SKM-1 treated with dmso at 0.1 percent for 144 hours (cell line): ENCODE measurements at regions not wholly inside any gene's neighbourhood (a gene's known extent, or its start where the extent isn't known, plus 50 kb on each side); places are given as distances from the start of the nearest gene placed in this dataset.

Experiments used
- DNase-seq: peaks from one replicate; lab custom pipeline; 2025; ENCODE audit not compliant: unreplicated experiment; lab: John Stamatoyannopoulos, UW

- no peak for DNase-seq
These were observed 99.2 kb upstream of the RTL1 start for GRCh38 chr14:101002738-101003137.

DNA sequence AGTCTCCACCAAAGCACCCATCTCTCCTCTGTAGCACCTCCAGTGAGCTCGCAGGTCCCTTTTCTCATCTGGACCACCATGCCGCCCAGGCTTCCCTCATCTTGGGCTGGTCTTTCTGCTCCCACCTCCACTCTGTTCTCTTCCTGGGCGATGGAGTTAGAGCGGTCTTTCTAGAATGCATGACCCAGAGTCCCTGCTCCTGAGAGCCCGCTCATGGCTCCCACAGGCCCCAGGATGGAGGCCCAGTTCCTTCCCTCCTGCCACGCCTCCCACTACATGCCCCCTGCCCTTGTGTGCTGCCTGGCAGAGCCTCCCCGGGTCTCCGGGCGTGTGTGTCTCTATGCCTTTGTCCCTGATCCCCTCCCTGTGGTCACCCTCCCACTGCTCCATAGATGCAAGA lies 100.7 kb upstream of the RTL1 start:
- DNase-seq: no peak

DNA sequence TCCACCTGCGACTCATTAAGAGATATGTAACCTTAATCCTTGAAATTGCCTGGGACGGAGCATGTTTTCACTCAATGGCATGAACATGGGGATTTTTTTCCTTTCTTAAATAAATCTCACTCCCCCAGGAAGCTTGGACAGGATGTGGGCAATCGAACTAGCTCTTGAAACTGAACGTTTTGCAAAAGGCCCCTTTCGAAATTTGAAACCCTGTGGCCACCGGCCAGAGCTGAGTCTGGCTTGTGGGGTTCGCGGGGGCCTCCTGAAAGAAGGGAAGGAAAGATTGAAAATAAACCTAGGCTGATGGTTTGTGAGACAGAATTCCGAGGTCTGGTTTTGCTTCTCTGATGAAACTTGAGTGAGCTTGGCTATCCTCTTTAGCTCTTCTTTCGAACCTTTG lies 101.4 kb upstream of the RTL1 start:
- no peak for DNase-seq

DNA sequence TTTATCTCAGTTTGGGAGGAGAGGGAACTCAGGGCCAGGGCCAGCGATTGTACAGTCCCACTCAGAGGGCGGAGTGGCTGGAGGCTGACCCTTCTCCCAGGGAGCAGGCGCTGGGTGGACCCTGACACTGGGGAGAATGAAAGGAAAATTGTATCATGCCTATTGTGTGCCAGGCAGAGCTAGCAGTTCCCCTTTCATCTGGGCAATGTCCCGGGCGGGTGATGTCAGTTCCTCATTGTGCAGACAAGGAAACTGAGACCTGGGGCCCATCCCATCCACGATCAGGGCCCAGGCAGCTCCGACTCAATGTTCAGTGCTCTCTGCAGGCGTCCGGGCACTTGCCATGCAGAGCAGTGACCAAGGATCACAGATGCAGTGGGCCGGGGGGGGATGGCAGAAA lies 101.9 kb upstream of the RTL1 start:
- DNase-seq: no peak

GRCh38 chr14:101006008-101006407 lies 102.5 kb upstream of the RTL1 start:
- no peak for DNase-seq

GRCh38 chr14:101007004-101007614 lies 103.6 kb upstream of the RTL1 start:
- DNase-seq: no peak

DNA sequence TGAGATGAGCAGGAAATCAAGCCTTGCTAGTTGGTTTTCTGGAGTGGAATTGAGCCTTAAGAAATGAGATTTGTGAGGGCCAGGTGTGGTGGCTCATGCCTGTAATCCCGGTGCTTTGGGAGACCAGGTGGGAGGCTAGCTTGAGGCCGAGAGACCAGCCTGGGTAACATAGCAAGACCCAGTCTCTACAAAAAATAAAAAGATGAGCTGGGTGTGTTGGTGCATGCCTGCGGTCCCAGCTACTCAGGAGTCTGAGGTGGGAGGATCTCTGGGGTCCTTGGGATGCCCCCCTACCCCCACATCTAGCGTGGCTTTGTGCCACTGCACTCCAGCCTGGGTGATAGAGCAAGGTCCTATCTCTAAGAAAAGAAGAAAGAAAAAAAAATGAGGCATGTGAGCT lies 104.2 kb upstream of the RTL1 start:
- no peak for DNase-seq

DNA sequence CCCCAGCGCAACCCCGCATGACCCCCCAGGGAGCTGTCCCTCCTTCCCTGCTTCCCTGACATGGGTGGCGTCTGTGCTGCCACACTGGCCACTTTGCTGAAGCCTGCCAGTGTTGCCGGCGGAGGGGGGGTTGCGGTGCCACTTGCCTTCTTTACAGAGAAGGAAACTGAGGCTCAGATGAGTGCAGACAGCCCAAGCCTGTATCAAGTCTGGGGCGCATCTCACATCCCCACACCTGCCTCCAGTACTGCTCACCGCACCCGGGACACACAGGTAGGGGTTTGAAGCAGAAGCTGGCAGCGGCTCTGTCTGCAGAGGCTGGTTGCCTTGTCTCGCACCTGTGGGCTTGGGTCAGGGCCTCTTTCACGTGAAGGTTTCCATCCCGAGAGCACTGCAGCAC lies 104.7 kb upstream of the RTL1 start:
- no peak for DNase-seq

- DNase-seq: no peak
These were observed 105.3 kb upstream of the RTL1 start for GRCh38 chr14:101008631-101009336.

- DNase-seq: no peak
These were observed 106.0 kb upstream of the RTL1 start for GRCh38 chr14:101009531-101009930.

DNA sequence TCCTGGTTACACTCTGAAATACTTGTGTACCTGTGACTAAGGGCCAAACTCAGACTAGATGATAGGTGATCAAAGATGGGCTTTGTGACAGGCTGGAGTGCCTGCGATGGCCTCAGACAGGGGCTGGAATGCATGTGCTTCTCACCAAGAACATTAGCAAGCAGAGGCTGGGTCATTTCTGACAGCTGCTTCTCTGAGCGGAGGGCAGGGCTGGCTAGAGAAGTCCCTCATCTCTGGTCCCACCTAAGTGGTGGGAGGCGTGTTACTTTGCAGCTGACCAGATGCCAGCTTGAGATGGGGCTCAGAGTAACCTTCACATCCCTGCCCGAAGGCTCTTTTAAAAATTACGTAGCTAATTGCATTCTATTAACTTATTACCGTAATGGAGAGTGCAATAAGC lies 106.8 kb upstream of the RTL1 start:
- no peak for DNase-seq

GRCh38 chr14:101010835-101011234 lies 107.3 kb upstream of the RTL1 start:
- DNase-seq: no peak

GRCh38 chr14:101017209-101017608 lies 113.7 kb upstream of the RTL1 start:
- DNase-seq: no peak

- DNase-seq: no peak
These were observed 114.5 kb upstream of the RTL1 start for GRCh38 chr14:101017806-101018560.

DNA sequence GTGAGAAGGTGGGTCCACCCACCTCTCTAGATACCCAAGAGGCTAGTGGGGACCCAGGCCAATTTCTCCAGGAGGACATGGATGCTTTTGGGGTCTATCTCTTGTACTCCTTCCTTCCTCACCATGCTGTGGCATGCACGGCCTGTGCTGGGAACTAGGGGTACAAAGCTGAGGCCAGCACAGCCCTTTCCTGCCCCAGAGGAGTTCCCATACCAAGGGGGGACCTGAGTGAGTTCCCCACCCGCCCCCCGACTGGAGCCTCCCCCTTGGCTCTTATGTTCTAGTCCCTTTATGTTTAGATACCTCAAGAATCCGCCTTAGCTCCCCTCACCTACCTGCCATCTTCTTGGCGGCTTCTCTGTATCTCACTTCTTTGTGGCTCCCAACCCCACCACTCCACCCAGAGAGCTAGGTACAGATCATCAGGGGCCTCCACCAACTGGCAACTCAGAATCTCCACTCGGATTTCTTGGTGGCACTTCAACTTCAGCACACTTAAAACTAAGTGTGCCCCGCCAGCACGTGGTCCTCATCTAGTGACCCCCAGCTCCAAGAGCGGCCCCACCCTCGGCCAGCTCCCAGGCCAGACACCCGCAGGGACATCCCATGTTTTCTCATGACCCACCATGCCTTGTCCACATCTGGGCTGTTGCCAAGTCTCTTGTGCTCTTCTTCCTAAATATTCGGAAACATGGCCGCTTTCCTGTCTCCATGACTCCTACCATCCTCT lies 115.2 kb upstream of the RTL1 start:
- no peak for DNase-seq

DNA sequence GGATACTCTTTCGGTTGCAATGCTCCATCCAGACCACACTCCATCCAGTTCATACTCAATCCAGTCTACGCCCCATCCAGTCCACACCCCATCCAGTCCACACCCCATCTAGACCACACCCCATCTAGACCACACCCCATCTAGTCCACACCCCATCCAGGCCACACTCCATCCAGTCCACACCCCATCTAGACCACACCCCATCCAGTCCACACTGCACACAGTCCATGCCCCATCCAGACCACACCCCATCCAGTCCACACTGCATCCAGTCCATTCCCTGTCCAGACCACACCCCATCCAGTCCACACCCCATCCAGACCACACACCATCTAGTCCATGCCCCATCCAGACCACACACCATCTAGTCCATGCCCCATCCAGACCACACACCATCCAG lies 116.0 kb upstream of the RTL1 start:
- DNase-seq: no peak

- DNase-seq: no peak
These were observed 116.6 kb upstream of the RTL1 start for GRCh38 chr14:101019990-101020710.

DNA sequence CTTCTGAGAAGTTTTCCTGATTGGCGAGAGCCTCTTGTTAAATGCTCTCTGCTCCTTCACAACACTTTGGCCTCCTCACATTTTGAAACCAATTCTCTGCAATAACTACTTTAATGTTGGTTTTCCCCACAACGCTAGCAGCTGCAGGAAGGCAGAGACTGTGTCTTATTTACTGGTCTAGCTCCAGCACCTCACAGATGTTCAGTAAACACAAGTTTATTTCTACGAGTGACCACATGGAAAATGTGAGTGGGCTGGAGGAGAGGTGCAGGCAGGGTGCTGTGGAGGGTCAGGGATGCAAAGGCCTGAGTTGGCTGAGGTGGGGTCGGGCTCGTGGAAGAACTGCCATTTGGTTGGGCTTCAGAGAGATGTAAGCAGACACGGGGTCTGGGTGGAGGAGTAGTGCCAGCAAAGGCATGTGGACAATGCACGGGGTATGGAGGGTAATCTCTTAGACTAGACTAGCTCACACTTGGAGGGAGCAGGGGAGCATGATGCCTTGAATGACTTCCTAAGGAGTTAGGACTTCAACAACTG lies 117.4 kb upstream of the RTL1 start:
- DNase-seq: no peak

- DNase-seq: no peak
These were observed 118.6 kb upstream of the RTL1 start for GRCh38 chr14:101022121-101022520.

DNA sequence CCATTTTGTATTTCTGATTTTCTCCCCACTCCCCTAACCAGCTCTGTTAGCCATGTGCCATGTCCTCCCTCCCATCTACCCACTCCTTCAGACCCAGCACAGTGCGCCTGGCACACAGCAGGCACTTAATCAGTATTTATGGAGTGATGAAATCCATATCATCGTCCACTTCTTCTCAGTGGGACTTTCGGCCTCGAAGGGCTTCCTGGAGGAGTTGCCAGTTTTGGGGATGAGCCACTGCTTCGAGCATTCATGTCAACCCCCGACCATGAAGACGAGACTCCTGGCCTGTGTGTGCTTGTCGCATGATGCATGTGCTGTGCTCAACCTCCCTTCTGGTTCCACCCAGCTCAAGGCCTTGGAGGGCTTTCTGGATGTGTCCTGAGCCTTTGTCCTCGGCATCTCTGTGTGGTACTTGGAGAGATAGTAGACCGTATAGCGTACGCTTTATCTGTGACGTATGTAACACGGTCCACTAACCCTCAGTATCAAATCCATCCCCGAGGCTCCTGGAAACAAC lies 119.5 kb upstream of the RTL1 start:
- DNase-seq: no peak

DNA sequence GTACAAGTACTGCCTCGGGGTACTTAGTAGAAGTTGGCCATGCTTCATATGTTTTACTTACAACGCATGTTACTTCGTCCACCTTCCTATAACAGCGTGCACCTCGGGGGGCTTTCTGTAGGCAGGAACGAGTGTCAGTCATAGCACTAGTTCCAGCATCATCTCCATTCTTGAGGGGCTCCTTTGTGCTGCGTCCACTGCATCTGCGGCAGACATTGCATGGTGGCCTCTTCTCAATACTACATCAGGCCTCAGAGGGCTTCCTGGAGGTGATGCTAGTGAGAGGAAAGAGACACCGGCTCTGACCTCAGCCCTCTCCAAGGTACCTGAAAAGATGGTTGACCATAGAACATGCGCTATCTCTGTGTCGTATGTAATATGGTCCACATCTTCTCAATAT lies 121.2 kb upstream of the RTL1 start:
- DNase-seq: no peak
